Activated effector memory CD4-positive, alpha-beta T cell treated with Interleukin-2 at 50 U/mL for 16 hours (primary cell): ENCODE measurements at regions not wholly inside any gene's neighbourhood (a gene's known extent, or its start where the extent isn't known, plus 50 kb on each side); places are given as distances from the start of the nearest gene placed in this dataset.
"Not testable (repeated sequence)": the region's sequence is repeated elsewhere in the genome, so short reads cannot be mapped to it uniquely, and the experiment has no call there.

ENCODE experiments used
- DNase-seq: peaks from one replicate; pipeline ENCODE4 v3.0.0-alpha.2; 2020

- no peak for DNase-seq
Observed at GRCh38 chr16:49944221-49944620, 80.8 kb upstream of the CNEP1R1 start.

- DNase-seq = no peak
Observed at GRCh38 chr16:49947907-49948678, 76.9 kb upstream of the CNEP1R1 start.

GRCh38 chr16:49951574-49952195, 73.3 kb upstream of the CNEP1R1 start:
- DNase-seq = no peak

GRCh38 chr16:49952386-49952785, 72.6 kb upstream of the CNEP1R1 start:
- DNase-seq = no peak

- DNase-seq = no peak
Observed at GRCh38 chr16:49953090-49953489, 71.9 kb upstream of the CNEP1R1 start.

GRCh38 chr16:49955858-49956257, 69.2 kb upstream of the CNEP1R1 start:
- no peak for DNase-seq

GRCh38 chr16:49956915-49957314, 68.1 kb upstream of the CNEP1R1 start:
- DNase-seq = no peak

GRCh38 chr16:49958448-49958847, 66.6 kb upstream of the CNEP1R1 start:
- no peak for DNase-seq

GRCh38 chr16:49959552-49960277, 65.3 kb upstream of the CNEP1R1 start:
- no peak for DNase-seq

- DNase-seq = no peak
Observed at GRCh38 chr16:49961089-49961488, 63.9 kb upstream of the CNEP1R1 start.

- not testable (repeated sequence) for DNase-seq
Observed at GRCh38 chr16:49962566-49962965, 62.5 kb upstream of the CNEP1R1 start.

- DNase-seq = no peak
Observed at GRCh38 chr16:49964316-49964715, 60.7 kb upstream of the CNEP1R1 start.

- no peak for DNase-seq
Observed at GRCh38 chr16:49964973-49965372, 60.1 kb upstream of the CNEP1R1 start.

GRCh38 chr16:49967012-49967559, 57.9 kb upstream of the CNEP1R1 start:
- no peak for DNase-seq

GRCh38 chr16:49969091-49970030, 55.7 kb upstream of the CNEP1R1 start:
- DNase-seq = no peak

- no peak for DNase-seq
Observed at GRCh38 chr16:49970797-49971431, 54.1 kb upstream of the CNEP1R1 start.

GRCh38 chr16:49972280-49972679, 52.7 kb upstream of the CNEP1R1 start:
- DNase-seq = no peak

- no peak for DNase-seq
Observed at GRCh38 chr16:49972961-49973360, 52.1 kb upstream of the CNEP1R1 start.
